B cell (primary cell): ENCODE measurements at regions not wholly inside any gene's neighbourhood (a gene's known extent, or its start where the extent isn't known, plus 50 kb on each side); places are given as distances from the start of the nearest gene placed in this dataset.

Experiments
- CTCF ChIP-seq: fragments of 200-600 bp; IDR thresholded peaks from one replicate; pipeline ENCODE4 v1.8.0; 2022; ENCODE audit warnings: antibody characterized with exemption, mild to moderate bottlenecking
- EZH2 ChIP-seq: IDR thresholded peaks from 2 replicates; pipeline ENCODE4 v1.6.1; 2012; ENCODE audit warnings: borderline replicate concordance, low read depth, mild to moderate bottlenecking, moderate library complexity, low read length; ENCODE audit not compliant: insufficient read depth, poor library complexity, severe bottlenecking

- TF ChIP-seq CTCF (no peak), EZH2 (no peak)
These were observed 379.9 kb upstream of the PCDH20 start for GRCh38 chr13:61795580-61795979.
